Brain microvascular endothelial cell (primary cell): ENCODE measurements at regions not wholly inside any gene's neighbourhood (a gene's known extent, or its start where the extent isn't known, plus 50 kb on each side); places are given as distances from the start of the nearest gene placed in this dataset.

Experiments
- DNase-seq: peaks from one replicate; pipeline ENCODE4 v3.0.0-alpha.2; 2020
- H3K27ac ChIP-seq: fragments of 250-450 bp; sonication (Bioruptor Pico); 2 replicates; pipeline ENCODE4 v1.5.1; 2020; ENCODE audit warnings: mild to moderate bottlenecking, moderate library complexity
- H3K27me3 ChIP-seq: fragments of 250-450 bp; sonication (Bioruptor Pico); replicated peaks from 2 replicates; pipeline ENCODE4 v1.5.1; 2020; ENCODE audit warnings: mild to moderate bottlenecking
- H3K36me3 ChIP-seq: fragments of 250-450 bp; sonication (Bioruptor Pico); replicated peaks from 2 replicates; pipeline ENCODE4 v1.5.1; 2020; ENCODE audit warnings: mild to moderate bottlenecking
- H3K4me3 ChIP-seq: 2 replicates; pipeline ENCODE4 v1.5.1; 2011; ENCODE audit warnings: low read depth, mild to moderate bottlenecking, control low read depth, low read length, moderate library complexity
- in situ Hi-C: cut with HindIII; loops from 2 replicates; pipeline ENCODE4 v1.10.0; 2017; ENCODE audit warnings: low sequenced_read_pairs, low pct_ligation_motif_present
- TF ChIP-seq, protein P1 (sequence below): IDR thresholded peaks from 2 replicates; pipeline ENCODE4 v1.5.1; 2011; ENCODE audit warnings: low read depth, mild to moderate bottlenecking, moderate library complexity, low read length, control low read depth, inconsistent platforms; ENCODE audit errors: missing control alignments

GRCh38 chr17:63345611-63346010 is 100.5 kb downstream of the CYB561 start:
- Histone ChIP-seq H3K36me3 (no peaks in the 10 kb centered on the region), H3K27ac (no peak overlapping the region), H3K27me3 (no peaks in the 10 kb centered on the region), H3K4me3 (no peak overlapping the region)
- DNase-seq = no peak
- TF ChIP-seq, protein P1, sequence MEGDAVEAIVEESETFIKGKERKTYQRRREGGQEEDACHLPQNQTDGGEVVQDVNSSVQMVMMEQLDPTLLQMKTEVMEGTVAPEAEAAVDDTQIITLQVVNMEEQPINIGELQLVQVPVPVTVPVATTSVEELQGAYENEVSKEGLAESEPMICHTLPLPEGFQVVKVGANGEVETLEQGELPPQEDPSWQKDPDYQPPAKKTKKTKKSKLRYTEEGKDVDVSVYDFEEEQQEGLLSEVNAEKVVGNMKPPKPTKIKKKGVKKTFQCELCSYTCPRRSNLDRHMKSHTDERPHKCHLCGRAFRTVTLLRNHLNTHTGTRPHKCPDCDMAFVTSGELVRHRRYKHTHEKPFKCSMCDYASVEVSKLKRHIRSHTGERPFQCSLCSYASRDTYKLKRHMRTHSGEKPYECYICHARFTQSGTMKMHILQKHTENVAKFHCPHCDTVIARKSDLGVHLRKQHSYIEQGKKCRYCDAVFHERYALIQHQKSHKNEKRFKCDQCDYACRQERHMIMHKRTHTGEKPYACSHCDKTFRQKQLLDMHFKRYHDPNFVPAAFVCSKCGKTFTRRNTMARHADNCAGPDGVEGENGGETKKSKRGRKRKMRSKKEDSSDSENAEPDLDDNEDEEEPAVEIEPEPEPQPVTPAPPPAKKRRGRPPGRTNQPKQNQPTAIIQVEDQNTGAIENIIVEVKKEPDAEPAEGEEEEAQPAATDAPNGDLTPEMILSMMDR = no peak
- in situ Hi-C loops = no loop called here

- Histone ChIP-seq H3K27me3 (no peaks in the 10 kb centered on the region), H3K27ac (no peak overlapping the region), H3K4me3 (no peak overlapping the region), H3K36me3 (no peaks in the 10 kb centered on the region)
- DNase-seq = no peak
- TF ChIP-seq, protein P1 = no peak
- in situ Hi-C loops = no loop called here
Observed at GRCh38 chr17:63347475-63347874, 98.6 kb downstream of the CYB561 start.

DNA sequence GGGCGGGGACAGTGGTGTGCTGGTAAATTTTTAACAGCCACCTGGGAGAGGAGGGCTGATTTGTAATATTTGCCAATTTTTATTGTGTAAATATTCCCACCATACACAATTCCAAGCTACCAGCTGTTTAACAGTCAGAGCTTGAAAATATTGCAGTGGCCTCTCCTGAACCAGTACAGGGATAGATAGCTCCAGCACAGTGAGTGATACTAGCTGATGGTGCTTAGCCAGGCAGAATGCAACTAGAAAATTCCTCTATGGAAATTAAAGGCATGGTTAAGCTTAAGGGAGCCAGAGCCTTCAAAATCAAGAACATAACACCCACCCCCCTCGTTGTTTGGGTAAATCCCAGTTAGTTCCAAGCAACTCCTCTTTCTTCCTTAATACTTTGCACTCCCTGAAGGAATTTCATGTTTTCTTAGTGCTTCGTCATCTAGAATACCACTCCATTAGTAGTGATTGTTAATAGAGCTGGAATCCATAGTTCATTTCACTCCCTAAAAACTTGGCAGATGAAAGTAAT is 96.6 kb downstream of the CYB561 start:
- peak overlapping the region; percentile 3 for H3K27ac ChIP-seq
- H3K36me3 ChIP-seq = no peaks in the 10 kb centered on the region
- H3K4me3 ChIP-seq = no peak overlapping the region
- in situ Hi-C loops = no loop called here
- H3K27me3 ChIP-seq = no peaks in the 10 kb centered on the region
- DNase-seq = peak; percentile 36
- TF ChIP-seq, protein P1 = no peak

- no peak overlapping the region for H3K4me3 ChIP-seq
- in situ Hi-C loops = no loop called here
- H3K27me3 ChIP-seq = no peaks in the 10 kb centered on the region
- TF ChIP-seq, protein P1 = no peak
- no peak overlapping the region for H3K27ac ChIP-seq
- DNase-seq = no peak
- peaks cover 5% of the 10 kb centered on the region for H3K36me3 ChIP-seq
Observed at GRCh38 chr17:63350364-63350763, 95.7 kb downstream of the CYB561 start.

- no peak overlapping the region for H3K4me3 ChIP-seq
- DNase-seq = no peak
- TF ChIP-seq, protein P1 = no peak
- in situ Hi-C loops = no loop called here
- no peaks in the 10 kb centered on the region for H3K27me3 ChIP-seq
- no peak overlapping the region for H3K27ac ChIP-seq
- H3K36me3 ChIP-seq = peaks cover 5% of the 10 kb centered on the region
Observed at GRCh38 chr17:63354256-63354655, 91.8 kb downstream of the CYB561 start.

DNA sequence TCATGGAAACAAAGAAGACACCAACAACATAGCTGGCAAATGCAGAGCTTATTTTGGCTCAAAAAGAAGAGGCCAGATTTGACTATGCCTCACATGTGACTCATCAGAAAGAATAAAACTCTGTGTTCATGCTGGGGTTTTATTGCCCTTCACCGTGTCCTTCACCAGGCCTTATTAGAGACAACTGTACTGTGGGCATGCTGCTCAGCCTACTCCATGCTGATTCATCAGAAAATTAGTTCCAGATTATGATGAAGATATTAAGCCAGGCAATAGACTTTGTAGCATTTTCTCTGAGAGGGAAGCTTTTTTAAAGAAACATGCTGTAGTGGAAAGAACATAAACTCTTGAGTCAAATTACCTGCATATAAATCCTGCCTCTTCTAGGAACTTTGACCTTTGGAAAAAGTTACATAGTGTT is 89.8 kb downstream of the CYB561 start:
- peak; percentile 76 for DNase-seq
- Histone ChIP-seq H3K27me3 (no peaks in the 10 kb centered on the region), H3K36me3 (peaks cover 6% of the 10 kb centered on the region), H3K27ac (peak overlapping the region; percentile 57), H3K4me3 (no peak overlapping the region)
- TF ChIP-seq, protein P1 = no peak
- in situ Hi-C loops = no loop called here
